ENCODE measurements at regions not wholly inside any gene's neighbourhood (a gene's known extent, or its start where the extent isn't known, plus 50 kb on each side); places are given as distances from the start of the nearest gene placed in this dataset.
"Not testable (repeated sequence)": the region's sequence is repeated elsewhere in the genome, so short reads cannot be mapped to it uniquely, and the experiment has no call there.

GRCh38 chr6:783966-784735, 91.2 kb upstream of the EXOC2 start:
- no peak for DNase-seq (ENCODE audit: low read depth)

- no peak for DNase-seq (ENCODE audit: low read depth)
Observed at GRCh38 chr6:782141-782540, 89.2 kb upstream of the EXOC2 start.

- no peak for DNase-seq (ENCODE audit: low read depth)
Observed at GRCh38 chr6:781350-781961, 88.5 kb upstream of the EXOC2 start.

- DNase-seq (ENCODE audit: low read depth): no peak
Observed at GRCh38 chr6:780706-781105, 87.8 kb upstream of the EXOC2 start.

GRCh38 chr6:776951-777350, 84.0 kb upstream of the EXOC2 start:
- DNase-seq (ENCODE audit: low read depth): no peak

- DNase-seq (ENCODE audit: low read depth): no peak
Observed at GRCh38 chr6:776528-776931, 83.6 kb upstream of the EXOC2 start.

GRCh38 chr6:775863-776262, 82.9 kb upstream of the EXOC2 start:
- no peak for DNase-seq (ENCODE audit: low read depth)

GRCh38 chr6:771683-772082, 78.7 kb upstream of the EXOC2 start:
- DNase-seq (ENCODE audit: low read depth): not testable (repeated sequence)

- DNase-seq (ENCODE audit: low read depth): no peak
Observed at GRCh38 chr6:767755-768512, 75.0 kb upstream of the EXOC2 start.

- no peak for DNase-seq (ENCODE audit: low read depth)
Observed at GRCh38 chr6:766625-767024, 73.7 kb upstream of the EXOC2 start.

- DNase-seq (ENCODE audit: low read depth): no peak
Observed at GRCh38 chr6:761997-762396, 69.1 kb upstream of the EXOC2 start.

- no peak for DNase-seq (ENCODE audit: low read depth)
Observed at GRCh38 chr6:760982-761955, 68.3 kb upstream of the EXOC2 start.

GRCh38 chr6:759729-760128, 66.8 kb upstream of the EXOC2 start:
- DNase-seq (ENCODE audit: low read depth): no peak

GRCh38 chr6:756224-756623, 63.3 kb upstream of the EXOC2 start:
- no peak for DNase-seq (ENCODE audit: low read depth)

- DNase-seq (ENCODE audit: low read depth): no peak
Observed at GRCh38 chr6:754202-754601, 61.3 kb upstream of the EXOC2 start.

GRCh38 chr6:753486-753885, 60.5 kb upstream of the EXOC2 start:
- peak; percentile 28 for DNase-seq (ENCODE audit: low read depth)

- DNase-seq (ENCODE audit: low read depth): no peak
Observed at GRCh38 chr6:752438-752837, 59.5 kb upstream of the EXOC2 start.

GRCh38 chr6:751765-752164, 58.8 kb upstream of the EXOC2 start:
- DNase-seq (ENCODE audit: low read depth): no peak

- DNase-seq (ENCODE audit: low read depth): no peak
Observed at GRCh38 chr6:747921-748320, 55.0 kb upstream of the EXOC2 start.

GRCh38 chr6:747028-747427, 54.1 kb upstream of the EXOC2 start:
- no peak for DNase-seq (ENCODE audit: low read depth)

- no peak for DNase-seq (ENCODE audit: low read depth)
Observed at GRCh38 chr6:744666-745353, 51.9 kb upstream of the EXOC2 start.
